Adipose tissue (tissue), 3 donors: ENCODE measurements at regions not wholly inside any gene's neighbourhood (a gene's known extent, or its start where the extent isn't known, plus 50 kb on each side); places are given as distances from the start of the nearest gene placed in this dataset.

Experiments
- H3K27ac ChIP-seq: one replicate; pipeline ENCODE4 v1.5.1; 2013; ENCODE audit warnings: low read depth, low read length
- WGBS, 3 donors: extraction: QIAGEN DNeasy Blood & Tissue Kit; methylation state at CpG; one replicate each; pipeline ENCODE4 v1.1.7; 2013; 5-methylcytosine and 5-hydroxymethylcytosine counted together
- donor health status: healthy with polysubstance abuse.
- donor health status: Bipolar disorder and iron deficiency.
- donor health status: healthy.

GRCh38 chr2:12824778-12825379, 108.1 kb downstream of the TRIB2 start:
- peak overlapping the region; percentile 16 for H3K27ac ChIP-seq
- 38 to 69% (median 42%) methylated on average over 9 of the region's 9 CpGs for WGBS, 3 donors

- H3K27ac ChIP-seq: no peak overlapping the region
- WGBS, 3 donors: 88 to 92% (median 90%) methylated on average over 3 of the region's 3 CpGs
These were observed 110.0 kb downstream of the TRIB2 start for GRCh38 chr2:12826781-12827180.

GRCh38 chr2:12827721-12828120, 111.0 kb downstream of the TRIB2 start:
- H3K27ac ChIP-seq: no peak overlapping the region
- WGBS, 3 donors: 92 to 95% (median 94%) methylated on average over 7 of the region's 7 CpGs

- 89 to 93% (median 89%) methylated on average over 8 of the region's 8 CpGs for WGBS, 3 donors
- H3K27ac ChIP-seq: no peak overlapping the region
These were observed 112.2 kb downstream of the TRIB2 start for GRCh38 chr2:12828980-12829379.

GRCh38 chr2:12831016-12831415, 114.3 kb downstream of the TRIB2 start:
- WGBS, 3 donors: 82 to 96% (median 94%) methylated on average over 1 of the region's 1 CpG

GRCh38 chr2:12834239-12834638, 117.5 kb downstream of the TRIB2 start:
- H3K27ac ChIP-seq: no peak overlapping the region
- 80 to 84% (median 82%) methylated on average over 3 of the region's 3 CpGs for WGBS, 3 donors

More at GRCh38 chr2:12831016-12831415, 114.3 kb downstream of the TRIB2 start:
- H3K27ac ChIP-seq: no peak overlapping the region

GRCh38 chr2:12835733-12836132, 119.0 kb downstream of the TRIB2 start:
- 34 to 81% (median 45%) methylated on average over 4 of the region's 4 CpGs for WGBS, 3 donors
- no peak overlapping the region for H3K27ac ChIP-seq

- 33 to 94% (median 91%) methylated on average over 2 of the region's 2 CpGs for WGBS, 3 donors
- H3K27ac ChIP-seq: no peak overlapping the region
These were observed 122.6 kb downstream of the TRIB2 start for GRCh38 chr2:12839339-12839738.

GRCh38 chr2:12841021-12841420, 124.3 kb downstream of the TRIB2 start:
- 95 to 96% (median 96%) methylated on average over 5 of the region's 5 CpGs for WGBS, 3 donors

GRCh38 chr2:12842917-12843316, 126.2 kb downstream of the TRIB2 start:
- WGBS, 3 donors: 77 to 86% (median 80%) methylated on average over 4 of the region's 4 CpGs
- H3K27ac ChIP-seq: no peak overlapping the region

More at GRCh38 chr2:12841021-12841420, 124.3 kb downstream of the TRIB2 start:
- H3K27ac ChIP-seq: no peak overlapping the region

- no peak overlapping the region for H3K27ac ChIP-seq
- WGBS, 3 donors: 57 to 76% (median 65%) methylated on average over 9 of the region's 9 CpGs
These were observed 127.8 kb downstream of the TRIB2 start for GRCh38 chr2:12844511-12844910.

- WGBS, 3 donors: 81 to 94% (median 89%) methylated on average over 7 of the region's 7 CpGs
- H3K27ac ChIP-seq: no peak overlapping the region
These were observed 131.2 kb downstream of the TRIB2 start for GRCh38 chr2:12847694-12848575.

- WGBS, 3 donors: 84 to 85% (median 84%) methylated on average over 9 of the region's 9 CpGs
- H3K27ac ChIP-seq: no peak overlapping the region
These were observed 135.4 kb downstream of the TRIB2 start for GRCh38 chr2:12852135-12852534.

GRCh38 chr2:12854001-12854530, 137.3 kb downstream of the TRIB2 start:
- 90 to 98% (median 98%) methylated on average over 25 to 28 of the region's 28 CpGs for WGBS, 3 donors
- no peak overlapping the region for H3K27ac ChIP-seq

- no peak overlapping the region for H3K27ac ChIP-seq
These were observed 138.8 kb downstream of the TRIB2 start for GRCh38 chr2:12855508-12855907.

- no peak overlapping the region for H3K27ac ChIP-seq
- WGBS, 3 donors: 46 to 72% (median 48%) methylated on average over 3 of the region's 3 CpGs
These were observed 140.3 kb downstream of the TRIB2 start for GRCh38 chr2:12856934-12857601.

GRCh38 chr2:12857891-12858290, 141.2 kb downstream of the TRIB2 start:
- H3K27ac ChIP-seq: no peak overlapping the region
- WGBS, 3 donors: 54 to 67% (median 61%) methylated on average over 1 of the region's 1 CpG

- H3K27ac ChIP-seq: no peak overlapping the region
These were observed 142.1 kb downstream of the TRIB2 start for GRCh38 chr2:12858786-12859185.

GRCh38 chr2:12861344-12861930, 144.7 kb downstream of the TRIB2 start:
- WGBS, 3 donors: 60 to 92% (median 73%) methylated on average over 2 of the region's 2 CpGs

More at GRCh38 chr2:12861344-12861930, 144.7 kb downstream of the TRIB2 start:
- no peak overlapping the region for H3K27ac ChIP-seq
